GM12878 (cell line): ENCODE measurements at regions not wholly inside any gene's neighbourhood (a gene's known extent, or its start where the extent isn't known, plus 50 kb on each side); places are given as distances from the start of the nearest gene placed in this dataset.

Experiments used
- CBFB ChIP-seq: IDR thresholded peaks from 2 replicates; pipeline ENCODE4 v1.6.1; 2016; ENCODE audit warnings: antibody characterized with exemption, low read depth
- CREB1 ChIP-seq: IDR thresholded peaks from 2 replicates; pipeline ENCODE4 v1.6.1; 2012; ENCODE audit warnings: low read depth, mild to moderate bottlenecking, inconsistent platforms
- CTCF ChIP-seq, 3 experiments: IDR thresholded peaks in 2 of 3; conservative IDR thresholded peaks in 1 of 3; 2 replicates each; pipeline ENCODE4 v1.5.1; 2011; ENCODE audit warnings: low read depth in 3 of 3, low read length in 3 of 3, mild to moderate bottlenecking in 3 of 3, control low read depth in 2 of 3, moderate library complexity in 2 of 3, inconsistent platforms in 1 of 3, mixed read lengths in 1 of 3; ENCODE audit not compliant: control insufficient read depth in 2 of 3, insufficient read depth in 1 of 3; ENCODE audit errors: extremely low read depth in 1 of 3
- IRF3 ChIP-seq: fragments of 450-650 bp; IDR thresholded peaks from 2 replicates; pipeline ENCODE4 v1.6.1; 2014; ENCODE audit warnings: mild to moderate bottlenecking
- POLR2A ChIP-seq: IDR thresholded peaks from 2 replicates; pipeline ENCODE4 v1.6.1; 2011; ENCODE audit warnings: low read depth, mild to moderate bottlenecking, low read length
- SMARCA5 ChIP-seq: fragments of 450-650 bp; IDR thresholded peaks from 2 replicates; pipeline ENCODE4 v1.6.1; 2017; ENCODE audit warnings: mild to moderate bottlenecking
- SPI1 ChIP-seq: IDR thresholded peaks from 2 replicates; pipeline ENCODE4 v1.6.1; 2011; ENCODE audit warnings: low read depth, mild to moderate bottlenecking, low read length, moderate library complexity, borderline replicate concordance; ENCODE audit not compliant: insufficient read depth
- YY1 ChIP-seq: IDR thresholded peaks from 2 replicates; pipeline ENCODE4 v1.6.1; 2011; ENCODE audit warnings: low read depth, mild to moderate bottlenecking, low read length

DNA sequence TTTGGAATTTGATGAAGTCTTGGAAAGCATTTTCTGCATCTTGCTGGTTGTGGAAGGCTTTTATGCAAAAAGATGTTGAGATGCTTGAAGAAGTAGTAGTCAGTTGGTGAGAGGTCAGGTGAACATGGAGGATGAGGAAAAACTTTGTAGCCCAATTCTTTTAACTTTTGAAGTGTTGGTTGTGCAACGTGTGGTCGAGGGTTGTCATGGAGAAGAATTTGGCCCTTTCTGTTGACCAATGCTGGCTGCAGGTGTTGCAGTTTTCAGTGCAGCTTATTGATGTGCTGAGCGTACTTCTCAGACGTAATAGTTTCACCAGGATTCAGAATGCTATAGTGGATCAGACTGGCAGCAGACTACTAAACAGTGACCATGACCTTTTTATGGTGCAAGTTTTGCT is 508.4 kb upstream of the MAP2 start:
- TF ChIP-seq CTCF (IDR thresholded peaks at IDR 0.05 in 2 of 3, conservative IDR thresholded peaks at IDR 0.05 in 1 of 3; ENCODE audit: control insufficient read depth in 2 of 3, extremely low read depth in 1 of 3, insufficient read depth in 1 of 3, low read depth in 3 of 3, low read length in 3 of 3): no peak
- TF ChIP-seq CBFB: no peak
- TF ChIP-seq IRF3: no peak
- TF ChIP-seq SMARCA5: no peak
- no peak for TF ChIP-seq SPI1
- no peak for TF ChIP-seq YY1
- TF ChIP-seq POLR2A: no peak
- TF ChIP-seq CREB1: no peak
